IMR-90 (cell line): ENCODE measurements at regions not wholly inside any gene's neighbourhood (a gene's known extent, or its start where the extent isn't known, plus 50 kb on each side); places are given as distances from the start of the nearest gene placed in this dataset.

Experiments used
- CEBPB ChIP-seq: IDR thresholded peaks from 2 replicates; pipeline ENCODE4 v1.6.1; 2012; ENCODE audit warnings: low read depth, low read length, improper control_type of control experiment
- CTCF ChIP-seq: conservative IDR thresholded peaks from 2 replicates; pipeline ENCODE4 v1.5.1; 2012; ENCODE audit warnings: mild to moderate bottlenecking, low read depth, low read length, improper control_type of control experiment
- MAFK ChIP-seq: IDR thresholded peaks from 2 replicates; pipeline ENCODE4 v1.6.1; 2012; ENCODE audit warnings: low read depth, low read length, improper control_type of control experiment
- RFX5 ChIP-seq: IDR thresholded peaks from 2 replicates; pipeline ENCODE4 v1.8.0; 2012; ENCODE audit warnings: low read depth, mild to moderate bottlenecking, low read length, moderate library complexity
- SMC3 ChIP-seq: fragments of 150-350 bp; IDR thresholded peaks from 2 replicates; pipeline ENCODE4 v1.6.1; 2016; ENCODE audit warnings: low read depth, mild to moderate bottlenecking, antibody characterized with exemption, low read length, moderate library complexity

DNA sequence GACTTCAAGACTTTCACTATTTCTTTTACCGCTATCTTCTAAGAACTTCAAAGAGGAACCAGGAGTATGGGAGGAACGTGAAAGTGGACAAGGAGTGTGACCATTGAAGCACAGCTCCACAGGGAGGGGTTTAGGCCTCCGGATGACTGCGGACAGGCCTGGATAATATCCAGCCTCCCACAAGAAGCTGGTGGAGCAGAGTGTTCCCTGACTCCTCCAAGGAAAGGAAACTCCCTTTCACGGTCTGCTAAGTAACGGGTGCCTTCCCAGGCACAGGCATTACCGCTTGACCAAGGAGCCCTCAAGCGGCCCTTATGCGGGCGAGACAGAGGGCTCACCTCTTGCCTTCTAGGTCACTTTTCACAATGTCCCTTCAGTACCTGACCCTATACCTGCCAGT, 267.0 kb downstream of the RPL10L start:
- TF ChIP-seq RFX5: no peak
- TF ChIP-seq CTCF: no peak
- no peak for TF ChIP-seq SMC3
- no peak for TF ChIP-seq MAFK
- no peak for TF ChIP-seq CEBPB
